MM.1S (cell line): ENCODE measurements at regions not wholly inside any gene's neighbourhood (a gene's known extent, or its start where the extent isn't known, plus 50 kb on each side); places are given as distances from the start of the nearest gene placed in this dataset.

ENCODE experiments used
- DNase-seq: peaks from one replicate; pipeline ENCODE4 v3.0.0-alpha.2; 2015
- H2AFZ ChIP-seq: fragments of 300-600 bp; sonication (generic); 2 replicates; pipeline ENCODE4 v1.6.0; 2016; ENCODE audit warnings: antibody characterized with exemption, low read length
- H3F3A ChIP-seq: fragments of 300-600 bp; sonication (generic); 2 replicates; pipeline ENCODE4 v1.6.1; 2016; ENCODE audit warnings: mild to moderate bottlenecking, antibody characterized with exemption, low read length, moderate library complexity, mixed read lengths; ENCODE audit not compliant: insufficient read depth
- H3K27ac ChIP-seq: fragments of 300-600 bp; sonication (generic); 2 replicates; pipeline ENCODE4 v1.5.1; 2016; ENCODE audit warnings: mild to moderate bottlenecking, low read length
- H3K27me3 ChIP-seq: fragments of 300-600 bp; sonication (generic); replicated peaks from 2 replicates; pipeline ENCODE4 v1.6.0; 2016; ENCODE audit warnings: low read length; ENCODE audit not compliant: insufficient read depth
- H3K36me3 ChIP-seq: fragments of 300-600 bp; sonication (generic); replicated peaks from 2 replicates; pipeline ENCODE4 v1.6.1; 2016; ENCODE audit warnings: mild to moderate bottlenecking, low read length, mixed read lengths; ENCODE audit not compliant: insufficient read depth
- H3K4me1 ChIP-seq: fragments of 300-600 bp; sonication (generic); 2 replicates; pipeline ENCODE4 v1.6.1; 2016; ENCODE audit warnings: low read length, mixed read lengths
- H3K4me2 ChIP-seq: fragments of 300-600 bp; sonication (generic); 2 replicates; pipeline ENCODE4 v1.6.0; 2016; ENCODE audit warnings: low read depth, low read length
- H3K4me3 ChIP-seq: fragments of 300-600 bp; sonication (generic); 2 replicates; pipeline ENCODE4 v1.5.1; 2016; ENCODE audit warnings: low read length, mixed read lengths
- H3K79me2 ChIP-seq: fragments of 300-600 bp; sonication (generic); 2 replicates; pipeline ENCODE4 v1.6.1; 2016; ENCODE audit warnings: mixed run types, low read length, mixed read lengths
- H3K9ac ChIP-seq: fragments of 300-600 bp; sonication (generic); 2 replicates; pipeline ENCODE4 v1.6.1; 2016; ENCODE audit warnings: low read length, mixed read lengths
- H3K9me2 ChIP-seq: fragments of 300-600 bp; sonication (generic); replicated peaks from 2 replicates; pipeline ENCODE4 v1.6.1; 2016; ENCODE audit warnings: mild to moderate bottlenecking, low read length, mixed read lengths; ENCODE audit not compliant: insufficient read depth
- H3K9me3 ChIP-seq: fragments of 300-600 bp; sonication (generic); replicated peaks from 2 replicates; pipeline ENCODE4 v1.6.1; 2016; ENCODE audit warnings: mild to moderate bottlenecking, low read length, mixed read lengths; ENCODE audit not compliant: insufficient read depth
- H4K20me1 ChIP-seq: fragments of 300-600 bp; sonication (generic); 2 replicates; pipeline ENCODE4 v1.6.1; 2016; ENCODE audit warnings: mild to moderate bottlenecking, low read length, moderate library complexity, mixed read lengths; ENCODE audit not compliant: insufficient read depth
- EZH2 ChIP-seq: fragments of 300-600 bp; sonication (generic); optimal IDR thresholded peaks from 2 replicates; pipeline ENCODE3; 2017; ENCODE audit warnings: low read depth, mild to moderate bottlenecking, antibody characterized with exemption, low read length, mixed read lengths
- EZH2phosphoT487 ChIP-seq: fragments of 300-600 bp; sonication (generic); IDR thresholded peaks from 2 replicates; pipeline ENCODE4 v1.6.1; 2018; ENCODE audit warnings: antibody characterized with exemption, low read length
- TF ChIP-seq, protein P1 (sequence below): fragments of 300-600 bp; sonication (generic); IDR thresholded peaks from 2 replicates; pipeline ENCODE4 v1.5.1; 2016; ENCODE audit warnings: antibody characterized with exemption, low read length, mixed read lengths

- H3K36me3 ChIP-seq = no peaks in the 10 kb centered on the region
- H3K9me2 ChIP-seq = no peaks in the 10 kb centered on the region
- H3K9me3 ChIP-seq = no peaks in the 10 kb centered on the region
- TF ChIP-seq EZH2phosphoT487 (no peak), EZH2 (no peak)
- TF ChIP-seq, protein P1, sequence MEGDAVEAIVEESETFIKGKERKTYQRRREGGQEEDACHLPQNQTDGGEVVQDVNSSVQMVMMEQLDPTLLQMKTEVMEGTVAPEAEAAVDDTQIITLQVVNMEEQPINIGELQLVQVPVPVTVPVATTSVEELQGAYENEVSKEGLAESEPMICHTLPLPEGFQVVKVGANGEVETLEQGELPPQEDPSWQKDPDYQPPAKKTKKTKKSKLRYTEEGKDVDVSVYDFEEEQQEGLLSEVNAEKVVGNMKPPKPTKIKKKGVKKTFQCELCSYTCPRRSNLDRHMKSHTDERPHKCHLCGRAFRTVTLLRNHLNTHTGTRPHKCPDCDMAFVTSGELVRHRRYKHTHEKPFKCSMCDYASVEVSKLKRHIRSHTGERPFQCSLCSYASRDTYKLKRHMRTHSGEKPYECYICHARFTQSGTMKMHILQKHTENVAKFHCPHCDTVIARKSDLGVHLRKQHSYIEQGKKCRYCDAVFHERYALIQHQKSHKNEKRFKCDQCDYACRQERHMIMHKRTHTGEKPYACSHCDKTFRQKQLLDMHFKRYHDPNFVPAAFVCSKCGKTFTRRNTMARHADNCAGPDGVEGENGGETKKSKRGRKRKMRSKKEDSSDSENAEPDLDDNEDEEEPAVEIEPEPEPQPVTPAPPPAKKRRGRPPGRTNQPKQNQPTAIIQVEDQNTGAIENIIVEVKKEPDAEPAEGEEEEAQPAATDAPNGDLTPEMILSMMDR = no peak
- H3F3A ChIP-seq = no peaks in the 10 kb centered on the region
- no peaks in the 10 kb centered on the region for H3K79me2 ChIP-seq
- no peak overlapping the region for H3K4me2 ChIP-seq
- H3K27me3 ChIP-seq = no peaks in the 10 kb centered on the region
- H4K20me1 ChIP-seq = no peaks in the 10 kb centered on the region
- H3K4me3 ChIP-seq = no peak overlapping the region
- H3K4me1 ChIP-seq = no peaks in the 10 kb centered on the region
- DNase-seq = no peak
- H3K9ac ChIP-seq = no peak overlapping the region
- H3K27ac ChIP-seq = no peak overlapping the region
- H2AFZ ChIP-seq = no peak overlapping the region
These were observed 1783.5 kb downstream of the SLITRK5 start for GRCh38 chr13:89454681-89455080.

DNA sequence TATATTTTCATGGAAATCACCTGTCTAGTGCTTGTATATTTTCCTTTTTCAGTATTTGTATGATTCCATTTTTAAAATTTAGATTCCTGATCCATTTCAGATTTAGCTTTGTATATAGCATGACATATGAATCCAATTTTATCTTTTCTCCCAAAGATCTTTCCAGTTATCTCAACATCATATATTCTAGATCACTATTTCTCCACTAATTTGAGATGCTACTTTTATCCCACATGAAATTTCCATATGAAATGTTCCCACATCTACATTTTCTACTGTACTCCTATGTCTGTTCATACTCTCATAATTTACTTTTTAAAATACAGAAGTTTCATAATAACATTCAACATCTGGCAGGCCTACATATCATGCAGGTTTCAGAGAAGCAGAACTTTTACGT, 1784.1 kb downstream of the SLITRK5 start:
- Histone ChIP-seq H3K4me2 (no peak overlapping the region), H3K9me3 (no peaks in the 10 kb centered on the region), H3K27me3 (no peaks in the 10 kb centered on the region), H3K27ac (no peak overlapping the region), H3K4me3 (no peak overlapping the region), H3K36me3 (no peaks in the 10 kb centered on the region), H3K4me1 (no peaks in the 10 kb centered on the region), H3F3A (no peaks in the 10 kb centered on the region), H3K79me2 (no peaks in the 10 kb centered on the region), H3K9ac (no peak overlapping the region), H4K20me1 (no peaks in the 10 kb centered on the region), H2AFZ (no peak overlapping the region), H3K9me2 (no peaks in the 10 kb centered on the region)
- TF ChIP-seq, protein P1 = no peak
- TF ChIP-seq EZH2phosphoT487 = no peak
- no peak for TF ChIP-seq EZH2
- DNase-seq = no peak

DNA sequence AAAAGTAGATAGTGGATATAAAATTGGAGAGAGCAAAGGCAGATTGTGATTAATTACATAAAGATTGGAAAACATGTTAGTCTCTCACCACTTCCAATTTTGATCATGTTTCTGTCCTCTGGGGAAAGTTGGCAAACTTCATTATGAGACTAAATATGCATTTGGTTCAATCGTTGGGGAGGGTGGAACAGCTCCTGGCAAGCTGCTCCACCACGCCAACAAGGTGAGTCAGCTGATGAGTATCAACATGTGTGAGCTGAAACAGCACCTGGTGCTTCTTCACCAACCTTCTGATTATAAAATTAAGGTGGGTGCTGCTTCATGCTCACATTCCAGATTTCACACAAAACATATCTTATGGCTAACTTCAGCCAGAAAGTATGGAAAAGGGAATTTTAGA, 1784.6 kb downstream of the SLITRK5 start:
- DNase-seq = no peak
- Histone ChIP-seq H3K27me3 (no peaks in the 10 kb centered on the region), H3K4me3 (no peak overlapping the region)

More for the DNA sequence above, 1784.6 kb downstream of the SLITRK5 start:
- Histone ChIP-seq H3K9me3 (no peaks in the 10 kb centered on the region), H3K9me2 (no peaks in the 10 kb centered on the region), H3K9ac (no peak overlapping the region), H2AFZ (no peak overlapping the region), H3K36me3 (no peaks in the 10 kb centered on the region), H3F3A (no peaks in the 10 kb centered on the region), H3K79me2 (no peaks in the 10 kb centered on the region), H3K27ac (no peak overlapping the region), H3K4me2 (no peak overlapping the region), H4K20me1 (no peaks in the 10 kb centered on the region), H3K4me1 (no peaks in the 10 kb centered on the region)
- TF ChIP-seq EZH2phosphoT487 = no peak
- TF ChIP-seq, protein P1 = no peak
- no peak for TF ChIP-seq EZH2
